Central memory CD8-positive, alpha-beta T cell (primary cell): ENCODE measurements at regions not wholly inside any gene's neighbourhood (a gene's known extent, or its start where the extent isn't known, plus 50 kb on each side); places are given as distances from the start of the nearest gene placed in this dataset.
"Not testable (repeated sequence)": the region's sequence is repeated elsewhere in the genome, so short reads cannot be mapped to it uniquely, and the experiment has no call there.

Source experiments
- ATAC-seq: fragments of 150-1000 bp; cut with Tn5 transposase; replicated peaks from 2 replicates; pipeline ENCODE4 v1.10.0; 2022; ENCODE audit warnings: mild to moderate bottlenecking, moderate FRiP score, moderate number of reproducible peaks; ENCODE audit not compliant: poor library complexity, severe bottlenecking; ENCODE audit errors: extremely low read depth
- DNase-seq, 2 donors: peaks; one replicate each; pipeline ENCODE4 v3.0.0; 2021; ENCODE audit warnings: low spot score in 2 of 2
- H3K27ac Mint-ChIP-seq: one replicate; pipeline ENCODE4 v1.8.0; 2022; ENCODE audit warnings: low read depth, mild to moderate bottlenecking, moderate library complexity, mixed read lengths
- H3K27me3 Mint-ChIP-seq: one replicate; pipeline ENCODE4 v1.8.0; 2022; ENCODE audit warnings: mixed read lengths
- H3K36me3 Mint-ChIP-seq: one replicate; pipeline ENCODE4 v1.8.0; 2022; ENCODE audit warnings: mild to moderate bottlenecking, moderate library complexity, mixed read lengths; ENCODE audit not compliant: insufficient read depth
- H3K4me1 Mint-ChIP-seq: one replicate; pipeline ENCODE4 v1.8.0; 2022; ENCODE audit warnings: mixed read lengths
- H3K4me3 Mint-ChIP-seq: one replicate; pipeline ENCODE4 v1.8.0; 2022; ENCODE audit warnings: mild to moderate bottlenecking, moderate library complexity, mixed read lengths
- H3K9me3 Mint-ChIP-seq: one replicate; pipeline ENCODE4 v1.8.0; 2022; ENCODE audit warnings: mixed read lengths

DNA sequence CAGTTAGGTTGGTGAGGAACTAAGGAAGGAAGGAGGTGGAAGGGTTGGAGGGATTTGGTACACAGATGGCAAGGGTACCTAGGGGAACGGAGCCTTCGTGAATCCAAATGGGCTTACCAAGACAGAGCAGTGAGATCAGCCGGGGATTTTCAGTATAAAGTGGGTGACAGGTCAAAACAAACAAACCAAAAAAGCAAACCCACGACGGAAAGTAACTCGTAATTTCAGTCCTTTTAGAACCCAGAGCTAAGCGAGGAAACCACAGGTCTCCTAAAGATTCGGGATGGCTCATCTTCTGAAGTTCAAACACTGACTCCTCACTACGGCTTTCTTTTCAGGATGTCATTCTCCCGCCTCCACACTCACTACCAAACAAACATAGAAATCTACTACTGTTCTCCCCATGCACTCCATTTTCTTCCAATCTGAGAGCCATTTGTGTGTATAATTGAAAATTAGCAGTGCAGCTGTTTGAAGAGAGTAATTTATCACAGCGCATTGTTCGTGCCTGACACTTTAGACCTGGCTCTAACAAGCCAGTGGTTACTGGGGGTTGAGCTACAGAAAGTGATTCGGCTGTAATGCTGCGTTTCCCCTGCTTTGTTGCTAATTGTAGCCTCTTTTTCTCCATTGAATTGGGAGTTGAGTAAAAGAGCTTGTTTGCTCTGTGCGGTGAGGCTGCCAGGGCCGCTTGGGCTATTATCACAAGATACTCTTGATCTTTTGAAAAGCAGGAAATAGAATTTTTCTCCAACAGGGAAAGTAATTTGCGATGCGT lies 64.7 kb upstream of the CCDC39 start:
- Mint-ChIP-seq H3K4me1 (no peaks in the 10 kb centered on the region), H3K4me3 (no peak overlapping the region), H3K27me3 (peaks cover 28% of the 10 kb centered on the region), H3K9me3 (no peaks in the 10 kb centered on the region), H3K27ac (no peak overlapping the region), H3K36me3 (no peaks in the 10 kb centered on the region)
- DNase-seq (no peak), ATAC-seq (no peak)

- no peaks in the 10 kb centered on the region for H3K36me3 Mint-ChIP-seq
- DNase-seq (no peak), ATAC-seq (no peak)
- H3K9me3 Mint-ChIP-seq: no peaks in the 10 kb centered on the region
- H3K4me3 Mint-ChIP-seq: no peak overlapping the region
- H3K27ac Mint-ChIP-seq: no peak overlapping the region
- H3K4me1 Mint-ChIP-seq: no peaks in the 10 kb centered on the region
- peaks cover 8% of the 10 kb centered on the region for H3K27me3 Mint-ChIP-seq
These were observed 68.6 kb upstream of the CCDC39 start for GRCh38 chr3:180747805-180748361.

DNA sequence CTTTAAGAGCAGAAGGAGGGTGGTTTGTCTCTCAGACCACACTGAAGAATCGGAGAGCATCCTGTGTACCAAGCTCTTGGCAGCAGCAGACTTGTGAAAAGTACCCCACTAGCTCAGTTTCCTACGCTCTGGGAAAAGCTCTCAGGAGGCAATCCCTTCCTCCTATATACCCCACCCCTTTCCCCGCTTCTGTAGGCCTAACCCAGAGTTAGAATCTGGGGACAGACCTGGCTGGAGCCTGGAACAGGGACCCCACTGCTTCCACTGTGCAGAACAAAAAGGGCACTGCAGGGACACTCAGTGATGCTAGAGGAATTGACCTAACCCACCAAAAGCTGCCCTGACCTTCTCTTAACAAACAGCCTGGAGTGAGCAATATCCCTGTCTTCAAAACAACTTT lies 70.0 kb upstream of the CCDC39 start:
- Mint-ChIP-seq H3K36me3 (no peaks in the 10 kb centered on the region), H3K27me3 (no peaks in the 10 kb centered on the region), H3K4me1 (no peaks in the 10 kb centered on the region), H3K27ac (no peak overlapping the region), H3K9me3 (no peaks in the 10 kb centered on the region), H3K4me3 (no peak overlapping the region)
- DNase-seq (no peak), ATAC-seq (no peak)

GRCh38 chr3:180749796-180750195 lies 70.5 kb upstream of the CCDC39 start:
- no peak for ATAC-seq
- Mint-ChIP-seq H3K27me3 (no peaks in the 10 kb centered on the region), H3K27ac (no peak overlapping the region), H3K4me1 (no peaks in the 10 kb centered on the region), H3K9me3 (no peaks in the 10 kb centered on the region), H3K36me3 (no peaks in the 10 kb centered on the region), H3K4me3 (no peak overlapping the region)
- DNase-seq: no peak

- Mint-ChIP-seq H3K9me3 (no peaks in the 10 kb centered on the region), H3K36me3 (no peaks in the 10 kb centered on the region), H3K27ac (no peak overlapping the region), H3K4me3 (no peak overlapping the region), H3K4me1 (no peaks in the 10 kb centered on the region), H3K27me3 (no peaks in the 10 kb centered on the region)
- DNase-seq (no peak), ATAC-seq (no peak)
These were observed 76.3 kb upstream of the CCDC39 start for GRCh38 chr3:180755556-180755955.

- no peaks in the 10 kb centered on the region for H3K4me1 Mint-ChIP-seq
- H3K4me3 Mint-ChIP-seq: no peak overlapping the region
- no peak for ATAC-seq
- H3K27ac Mint-ChIP-seq: no peak overlapping the region
- no peak for DNase-seq
- no peaks in the 10 kb centered on the region for H3K27me3 Mint-ChIP-seq
- H3K9me3 Mint-ChIP-seq: no peaks in the 10 kb centered on the region
- H3K36me3 Mint-ChIP-seq: no peaks in the 10 kb centered on the region
These were observed 83.6 kb upstream of the CCDC39 start for GRCh38 chr3:180762866-180763265.

DNA sequence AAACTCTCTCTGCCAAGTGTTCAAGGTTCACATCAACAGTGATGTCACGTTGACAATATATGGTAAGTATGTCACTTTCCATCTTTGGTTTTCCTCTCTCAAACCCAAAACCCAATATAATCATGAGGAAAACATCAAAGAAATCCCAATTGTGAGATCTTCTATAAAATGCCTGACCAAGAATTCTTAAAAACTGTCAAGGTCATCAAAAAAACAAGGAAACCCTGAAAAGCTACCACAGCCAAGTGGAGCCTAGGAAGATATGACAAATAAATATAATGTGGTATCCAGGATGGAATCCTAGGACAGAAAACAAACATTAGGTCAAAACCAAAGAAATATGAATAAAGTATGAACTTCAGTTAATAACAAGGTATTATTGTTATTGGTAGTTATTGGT lies 85.2 kb upstream of the CCDC39 start:
- Mint-ChIP-seq H3K4me1 (no peaks in the 10 kb centered on the region), H3K27me3 (no peaks in the 10 kb centered on the region), H3K36me3 (no peaks in the 10 kb centered on the region), H3K9me3 (no peaks in the 10 kb centered on the region), H3K4me3 (no peak overlapping the region), H3K27ac (no peak overlapping the region)
- no peak for DNase-seq
- no peak for ATAC-seq

DNA sequence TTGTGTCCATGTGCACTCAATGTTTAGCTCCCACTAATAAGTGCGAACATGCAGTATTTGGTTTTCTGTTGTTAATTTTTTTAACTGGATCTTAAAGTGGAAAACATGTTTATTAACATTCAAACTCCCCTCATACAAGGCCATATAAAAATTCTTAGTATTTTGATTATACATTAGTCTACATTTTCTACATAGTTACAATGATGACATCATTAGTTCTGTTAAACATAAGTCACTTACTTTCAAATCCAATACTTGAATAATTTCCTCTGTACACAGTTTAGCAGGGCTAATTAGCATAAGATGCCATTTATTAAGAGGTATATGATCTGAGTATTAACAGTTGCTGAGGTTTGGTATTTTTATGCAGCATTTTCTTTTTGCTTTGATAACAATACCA lies 91.3 kb upstream of the CCDC39 start:
- Mint-ChIP-seq H3K9me3 (peaks cover 13% of the 10 kb centered on the region), H3K36me3 (peaks cover 2% of the 10 kb centered on the region), H3K27me3 (no peaks in the 10 kb centered on the region), H3K4me3 (no peak overlapping the region), H3K27ac (no peak overlapping the region), H3K4me1 (no peaks in the 10 kb centered on the region)
- ATAC-seq (no peak), DNase-seq (no peak)

DNA sequence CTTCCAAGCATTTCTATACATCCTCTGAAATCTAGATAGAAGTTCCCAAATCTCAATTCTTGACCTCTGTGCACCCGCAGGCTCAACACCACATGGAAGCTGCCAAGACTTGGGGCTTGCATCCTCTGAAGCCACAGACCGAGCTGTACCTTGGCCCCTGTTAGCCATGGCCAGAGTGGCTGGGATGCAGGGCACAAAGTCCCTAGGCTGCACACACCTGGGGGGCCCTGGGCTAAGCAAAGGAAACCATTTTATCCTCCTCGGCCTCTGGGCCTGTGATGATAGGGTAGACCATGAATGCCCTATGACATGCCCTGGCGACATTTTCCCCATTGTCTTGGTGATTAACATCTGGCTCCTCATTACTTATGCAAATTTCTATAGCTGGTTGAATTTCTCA lies 97.1 kb upstream of the CCDC39 start:
- Mint-ChIP-seq H3K36me3 (peaks cover 2% of the 10 kb centered on the region), H3K27me3 (no peaks in the 10 kb centered on the region), H3K4me1 (no peaks in the 10 kb centered on the region), H3K27ac (no peak overlapping the region), H3K9me3 (peaks cover 28% of the 10 kb centered on the region), H3K4me3 (no peak overlapping the region)
- no peak for ATAC-seq
- DNase-seq: no peak

DNA sequence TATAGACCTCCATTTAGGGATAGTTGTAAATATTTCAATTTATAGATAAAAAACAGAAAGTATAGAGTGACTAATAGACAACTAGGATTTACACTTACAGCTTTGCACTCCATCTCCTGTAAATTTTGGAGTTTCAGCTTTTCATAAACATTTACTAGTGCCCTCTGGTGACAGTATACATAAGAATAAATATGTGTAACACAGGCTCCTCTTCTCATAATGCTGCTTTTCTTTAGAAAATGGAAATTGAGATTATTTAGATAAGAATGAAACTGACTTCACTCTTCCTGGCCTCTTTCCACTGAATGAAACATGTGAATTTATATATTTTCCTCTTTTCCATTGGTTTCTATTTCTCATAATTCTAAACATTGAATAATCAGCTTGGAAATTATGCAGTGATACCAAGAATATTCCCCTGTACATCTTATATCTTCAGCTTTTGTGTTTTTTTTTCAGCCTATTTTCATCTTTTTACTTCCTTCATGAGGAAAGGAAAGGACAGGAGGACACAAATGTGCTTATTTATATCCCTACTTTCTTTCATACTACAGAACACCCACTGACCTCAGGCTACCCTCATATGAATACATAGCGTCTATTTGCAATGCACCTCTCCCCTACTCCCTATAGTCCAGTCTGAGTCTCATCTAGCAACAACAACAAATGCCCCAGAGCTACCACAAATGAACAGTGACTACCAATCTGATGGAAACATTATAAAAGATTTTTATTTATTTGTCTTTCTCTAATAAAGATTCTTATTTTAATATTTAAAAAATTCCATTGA lies 103.1 kb upstream of the CCDC39 start:
- DNase-seq: no peak
- ATAC-seq: no peak
- Mint-ChIP-seq H3K9me3 (peaks cover 13% of the 10 kb centered on the region), H3K27ac (no peak overlapping the region), H3K4me1 (no peaks in the 10 kb centered on the region), H3K36me3 (no peaks in the 10 kb centered on the region), H3K4me3 (no peak overlapping the region), H3K27me3 (peaks cover 10% of the 10 kb centered on the region)

DNA sequence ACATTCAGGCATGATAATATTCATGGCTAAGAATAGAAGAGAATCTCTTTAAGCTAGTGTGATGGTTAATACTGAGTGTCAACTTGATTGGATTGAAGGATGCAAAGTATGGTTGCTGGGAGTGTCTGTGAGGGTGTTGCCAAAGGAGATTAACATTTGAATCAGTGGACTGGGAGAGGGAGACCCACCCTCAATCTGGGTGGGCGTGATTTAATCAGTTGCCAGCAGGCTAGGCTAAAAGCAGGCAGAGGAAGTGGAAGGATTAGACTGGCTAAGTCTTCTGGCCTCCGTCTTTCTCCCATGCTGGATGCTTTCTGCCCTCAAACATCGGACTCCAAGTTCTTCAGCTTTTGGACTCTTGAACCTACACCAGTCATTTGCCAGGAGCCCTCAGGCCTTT lies 106.9 kb upstream of the CCDC39 start:
- ATAC-seq, H3K9me3 Mint-ChIP-seq, DNase-seq, H3K4me1 Mint-ChIP-seq, H3K4me3 Mint-ChIP-seq, H3K27ac Mint-ChIP-seq, H3K36me3 Mint-ChIP-seq: not testable (repeated sequence)
- H3K27me3 Mint-ChIP-seq: peaks cover 10% of the 10 kb centered on the region

- H3K27me3 Mint-ChIP-seq: no peaks in the 10 kb centered on the region
- no peaks in the 10 kb centered on the region for H3K36me3 Mint-ChIP-seq
- ATAC-seq (no peak), DNase-seq (no peak)
- H3K4me3 Mint-ChIP-seq: no peak overlapping the region
- no peak overlapping the region for H3K27ac Mint-ChIP-seq
- no peaks in the 10 kb centered on the region for H3K4me1 Mint-ChIP-seq
- no peaks in the 10 kb centered on the region for H3K9me3 Mint-ChIP-seq
These were observed 110.5 kb upstream of the CCDC39 start for GRCh38 chr3:180789774-180790173.

GRCh38 chr3:180798197-180798596 lies 114.3 kb upstream of the FXR1 start:
- Mint-ChIP-seq H3K9me3 (no peaks in the 10 kb centered on the region), H3K27ac (no peak overlapping the region), H3K4me3 (no peak overlapping the region), H3K36me3 (no peaks in the 10 kb centered on the region), H3K27me3 (peaks cover 52% of the 10 kb centered on the region), H3K4me1 (no peaks in the 10 kb centered on the region)
- DNase-seq (no peak), ATAC-seq (no peak)
